ENCODE measurements at regions not wholly inside any gene's neighbourhood (a gene's known extent, or its start where the extent isn't known, plus 50 kb on each side); places are given as distances from the start of the nearest gene placed in this dataset.

GRCh38 chr11:70712471-70712870 lies 314.1 kb downstream of the CTTN start:
- no peak for DNase-seq

GRCh38 chr11:70713086-70713835 lies 314.9 kb downstream of the CTTN start:
- DNase-seq = no peak

- DNase-seq = no peak
Measured at GRCh38 chr11:70713988-70714665, 315.8 kb downstream of the CTTN start.

GRCh38 chr11:70715166-70715951 lies 317.0 kb downstream of the CTTN start:
- DNase-seq = no peak

GRCh38 chr11:70716216-70716615 lies 317.9 kb downstream of the CTTN start:
- no peak for DNase-seq

- DNase-seq = no peak
Measured at GRCh38 chr11:70716986-70717775, 318.9 kb downstream of the CTTN start.

- DNase-seq = no peak
Measured at GRCh38 chr11:70717936-70718595, 319.7 kb downstream of the CTTN start.

GRCh38 chr11:70719516-70719915 lies 321.2 kb downstream of the CTTN start:
- no peak for DNase-seq

- DNase-seq = no peak
Measured at GRCh38 chr11:70720281-70720680, 322.0 kb downstream of the CTTN start.

- no peak for DNase-seq
Measured at GRCh38 chr11:70721006-70721405, 322.7 kb downstream of the CTTN start.

GRCh38 chr11:70725278-70725677 lies 326.9 kb downstream of the CTTN start:
- DNase-seq = no peak

- DNase-seq = no peak
Measured at GRCh38 chr11:70725739-70726138, 327.4 kb downstream of the CTTN start.

- no peak for DNase-seq
Measured at GRCh38 chr11:70727021-70727420, 328.7 kb downstream of the CTTN start.

- no peak for DNase-seq
Measured at GRCh38 chr11:70727899-70728620, 329.7 kb downstream of the CTTN start.

- no peak for DNase-seq
Measured at GRCh38 chr11:70729949-70730348, 331.6 kb downstream of the CTTN start.

GRCh38 chr11:70730411-70730810 lies 332.1 kb downstream of the CTTN start:
- no peak for DNase-seq

GRCh38 chr11:70731271-70732022 lies 333.1 kb downstream of the CTTN start:
- DNase-seq = no peak

GRCh38 chr11:70732023-70732880 lies 333.9 kb downstream of the CTTN start:
- DNase-seq = no peak

GRCh38 chr11:70732881-70733196 lies 334.5 kb downstream of the CTTN start:
- DNase-seq = no peak

Measured in Kasumi-1 (cell line).